GM12865 (cell line): ENCODE measurements at regions not wholly inside any gene's neighbourhood (a gene's known extent, or its start where the extent isn't known, plus 50 kb on each side); places are given as distances from the start of the nearest gene placed in this dataset.

Experiments
- DNase-seq: peaks from one replicate; pipeline ENCODE4 v3.0.0; 2010; ENCODE audit warnings: low read depth
- H3K4me3 ChIP-seq: 2 replicates; pipeline ENCODE4 v1.5.1; 2011; ENCODE audit warnings: mild to moderate bottlenecking, low read depth, low read length, control low read depth
- TF ChIP-seq, protein P1 (sequence below): IDR thresholded peaks from 2 replicates; pipeline ENCODE4 v1.5.1; 2011; ENCODE audit warnings: low read length, control low read depth, low read depth, inconsistent platforms; ENCODE audit not compliant: insufficient read depth; ENCODE audit errors: missing control alignments

DNA sequence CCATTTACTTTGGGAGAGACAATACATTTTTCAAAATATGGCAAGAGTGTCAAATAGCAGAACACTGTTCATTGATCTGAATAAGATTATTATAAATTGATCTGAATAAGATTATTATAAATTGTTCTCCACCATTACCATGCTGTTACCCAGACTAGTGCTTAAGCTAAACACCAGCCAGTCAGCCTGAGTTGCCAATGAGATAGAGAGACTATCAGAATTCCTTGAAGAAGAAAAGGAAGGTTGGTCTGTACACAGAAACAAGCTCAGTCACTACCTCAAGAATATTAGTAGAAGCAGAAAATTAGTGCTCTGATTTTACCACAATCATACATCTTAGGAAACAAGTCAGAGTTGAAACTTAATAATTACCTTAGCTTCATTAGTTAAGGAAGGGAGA, 469.8 kb downstream of the FOXG1 start:
- TF ChIP-seq, protein P1, sequence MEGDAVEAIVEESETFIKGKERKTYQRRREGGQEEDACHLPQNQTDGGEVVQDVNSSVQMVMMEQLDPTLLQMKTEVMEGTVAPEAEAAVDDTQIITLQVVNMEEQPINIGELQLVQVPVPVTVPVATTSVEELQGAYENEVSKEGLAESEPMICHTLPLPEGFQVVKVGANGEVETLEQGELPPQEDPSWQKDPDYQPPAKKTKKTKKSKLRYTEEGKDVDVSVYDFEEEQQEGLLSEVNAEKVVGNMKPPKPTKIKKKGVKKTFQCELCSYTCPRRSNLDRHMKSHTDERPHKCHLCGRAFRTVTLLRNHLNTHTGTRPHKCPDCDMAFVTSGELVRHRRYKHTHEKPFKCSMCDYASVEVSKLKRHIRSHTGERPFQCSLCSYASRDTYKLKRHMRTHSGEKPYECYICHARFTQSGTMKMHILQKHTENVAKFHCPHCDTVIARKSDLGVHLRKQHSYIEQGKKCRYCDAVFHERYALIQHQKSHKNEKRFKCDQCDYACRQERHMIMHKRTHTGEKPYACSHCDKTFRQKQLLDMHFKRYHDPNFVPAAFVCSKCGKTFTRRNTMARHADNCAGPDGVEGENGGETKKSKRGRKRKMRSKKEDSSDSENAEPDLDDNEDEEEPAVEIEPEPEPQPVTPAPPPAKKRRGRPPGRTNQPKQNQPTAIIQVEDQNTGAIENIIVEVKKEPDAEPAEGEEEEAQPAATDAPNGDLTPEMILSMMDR = no peak
- H3K4me3 ChIP-seq = no peak overlapping the region
- no peak for DNase-seq

DNA sequence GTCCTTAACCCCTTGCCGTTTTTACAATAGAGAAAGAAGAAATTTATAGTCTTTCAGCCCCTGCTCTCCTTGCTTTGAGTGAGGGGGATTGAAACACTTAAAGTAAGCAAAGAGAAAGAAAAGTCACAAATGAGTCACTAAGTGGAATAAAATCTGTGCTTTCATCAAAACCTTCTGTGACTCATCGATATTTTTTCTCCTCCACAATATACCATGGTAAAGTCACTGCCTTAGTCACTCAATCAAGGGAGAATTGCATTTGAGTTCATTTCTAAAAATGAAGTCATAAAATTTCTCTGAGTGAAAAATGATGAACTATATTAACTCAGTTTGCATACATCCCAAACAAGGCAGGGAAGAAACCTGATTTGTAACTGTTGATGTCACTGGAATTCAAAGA, 470.3 kb downstream of the FOXG1 start:
- H3K4me3 ChIP-seq = no peak overlapping the region
- TF ChIP-seq, protein P1 = no peak
- no peak for DNase-seq

DNA sequence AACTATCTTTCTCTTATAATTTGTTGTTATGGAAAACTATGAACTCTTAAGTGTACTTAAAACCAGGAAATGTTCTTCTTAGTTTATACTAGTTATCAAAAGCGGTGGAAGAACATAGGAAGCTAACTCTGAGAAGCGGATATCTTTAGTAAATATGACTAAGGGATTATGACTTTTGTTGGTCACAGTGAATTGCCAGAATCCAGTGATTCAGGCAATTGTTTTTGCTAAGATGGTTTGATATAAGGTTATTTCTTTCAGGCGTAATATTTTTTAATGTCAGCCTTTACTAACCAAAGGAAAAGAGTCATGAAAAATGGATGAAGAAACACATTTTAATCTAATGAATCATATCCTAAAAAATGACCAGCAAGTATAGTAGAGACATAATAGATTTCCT, 473.5 kb downstream of the FOXG1 start:
- no peak for DNase-seq

DNA sequence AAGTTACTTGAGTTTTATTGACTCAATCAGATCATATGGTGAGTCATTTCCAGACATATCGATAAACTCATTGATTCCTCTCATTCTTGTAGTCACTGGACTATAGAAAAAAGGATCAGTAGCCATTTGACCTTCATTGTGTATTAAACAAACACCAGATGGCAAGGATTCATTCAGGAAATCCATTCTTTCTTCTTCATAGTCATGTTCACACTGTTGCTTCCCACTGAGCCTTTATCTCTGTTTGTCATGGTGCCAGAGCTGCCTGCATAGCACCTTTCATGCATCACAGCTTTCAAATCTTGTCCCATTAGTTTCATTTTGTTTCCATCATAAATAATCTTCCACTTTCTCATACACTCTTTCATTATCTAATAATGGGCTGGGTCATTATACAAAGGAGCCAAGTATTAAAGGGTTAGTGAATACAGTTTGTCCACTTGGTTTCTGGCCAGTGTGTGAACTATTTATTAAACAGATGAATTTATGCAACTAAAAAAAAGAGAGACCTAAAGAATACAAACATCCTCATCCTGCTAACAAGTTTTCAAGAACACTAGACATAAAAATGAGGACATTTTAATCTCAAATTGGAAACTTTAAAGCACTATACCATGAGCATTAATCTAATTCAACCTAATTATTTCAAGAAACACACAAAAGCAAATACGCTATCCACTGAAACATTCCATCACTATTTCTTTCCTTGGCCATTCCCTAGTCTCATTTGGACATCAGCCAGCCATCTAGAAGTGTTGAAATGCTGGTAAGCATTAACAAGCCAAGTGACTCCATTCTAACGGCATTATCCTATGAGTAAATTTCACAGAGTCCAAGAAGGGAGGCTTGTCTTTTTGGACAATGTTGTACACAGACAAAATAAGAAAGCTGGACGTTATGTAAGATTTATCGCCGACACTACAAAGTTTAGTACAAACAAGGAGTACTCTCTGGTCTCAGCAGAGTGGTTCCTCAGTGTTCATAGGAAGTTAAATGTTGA, 476.5 kb downstream of the FOXG1 start:
- no peak overlapping the region for H3K4me3 ChIP-seq
- TF ChIP-seq, protein P1 = no peak
- no peak for DNase-seq

More for the DNA sequence above, 473.5 kb downstream of the FOXG1 start:
- H3K4me3 ChIP-seq = no peak overlapping the region
- TF ChIP-seq, protein P1 = no peak

DNA sequence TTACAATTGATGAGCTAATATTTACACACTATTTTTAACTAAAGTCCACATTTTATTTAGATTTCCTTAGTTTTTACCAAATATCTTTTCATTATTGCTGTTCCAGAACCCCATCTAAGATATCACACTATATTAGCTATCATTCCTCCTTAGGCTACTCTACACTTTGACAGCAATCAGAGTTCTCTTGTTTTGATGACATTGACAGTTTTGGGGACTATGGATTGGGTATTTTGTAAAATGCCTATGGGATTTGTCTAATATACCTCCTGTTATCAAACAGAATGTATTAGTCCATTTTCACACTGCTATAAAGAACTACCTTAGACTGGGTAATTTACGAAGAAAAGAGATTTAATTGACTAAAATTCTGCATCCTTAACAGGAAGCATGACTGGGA, 489.1 kb downstream of the FOXG1 start:
- no peak for DNase-seq
- H3K4me3 ChIP-seq = no peak overlapping the region
- TF ChIP-seq, protein P1 = no peak

DNA sequence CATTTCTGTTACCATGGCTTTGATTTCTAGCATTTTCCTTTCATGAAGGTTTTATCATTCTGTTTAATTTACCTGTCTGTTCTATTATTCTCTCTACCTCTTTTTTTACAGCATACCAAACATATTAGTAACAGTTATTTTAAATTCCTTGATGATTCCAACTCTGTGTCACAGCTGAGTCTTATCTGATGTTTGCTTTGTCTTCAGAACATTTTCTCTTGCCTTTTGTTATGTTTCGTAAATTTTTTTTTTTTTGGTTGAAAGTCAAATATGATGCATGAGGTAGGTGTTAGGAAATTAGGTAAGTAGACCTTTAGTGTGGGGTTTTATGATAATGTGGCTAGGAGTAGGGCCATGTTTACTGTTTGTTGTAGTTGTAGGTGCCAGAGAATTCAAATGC, 496.4 kb downstream of the FOXG1 start:
- TF ChIP-seq, protein P1 = no peak
- no peak overlapping the region for H3K4me3 ChIP-seq
- no peak for DNase-seq
